ENCODE measurements at regions not wholly inside any gene's neighbourhood (a gene's known extent, or its start where the extent isn't known, plus 50 kb on each side); places are given as distances from the start of the nearest gene placed in this dataset.

DNA sequence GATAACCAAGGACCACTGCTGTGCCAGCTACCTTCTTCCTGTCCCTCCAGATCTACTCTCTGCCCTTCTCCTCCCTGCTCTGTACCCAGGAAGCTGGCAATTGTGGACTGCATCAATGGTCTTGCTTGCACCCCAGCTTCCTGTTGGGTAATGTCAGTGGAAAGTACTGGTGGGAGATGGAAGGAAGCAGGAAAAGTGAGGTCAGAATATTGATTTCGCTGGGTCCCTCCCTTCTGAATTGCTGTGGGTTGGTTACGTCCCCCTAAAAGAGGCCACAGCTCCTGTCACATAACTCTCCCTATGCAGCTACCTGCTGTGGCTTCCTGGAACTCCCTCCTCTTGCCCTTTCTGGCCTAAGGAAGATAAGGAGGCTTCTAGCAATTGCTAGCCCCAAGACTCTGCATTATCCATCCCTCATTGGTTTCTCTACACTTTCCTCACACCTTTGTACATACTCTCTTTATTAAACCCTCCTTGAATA is 81.2 kb downstream of the RASSF10 start:
- no peak for DNase-seq (ENCODE audit: low spot score)
- no peaks in the 10 kb centered on the region for H3K9me3 ChIP-seq (ENCODE audit: low read depth)
- TF ChIP-seq, protein P1, sequence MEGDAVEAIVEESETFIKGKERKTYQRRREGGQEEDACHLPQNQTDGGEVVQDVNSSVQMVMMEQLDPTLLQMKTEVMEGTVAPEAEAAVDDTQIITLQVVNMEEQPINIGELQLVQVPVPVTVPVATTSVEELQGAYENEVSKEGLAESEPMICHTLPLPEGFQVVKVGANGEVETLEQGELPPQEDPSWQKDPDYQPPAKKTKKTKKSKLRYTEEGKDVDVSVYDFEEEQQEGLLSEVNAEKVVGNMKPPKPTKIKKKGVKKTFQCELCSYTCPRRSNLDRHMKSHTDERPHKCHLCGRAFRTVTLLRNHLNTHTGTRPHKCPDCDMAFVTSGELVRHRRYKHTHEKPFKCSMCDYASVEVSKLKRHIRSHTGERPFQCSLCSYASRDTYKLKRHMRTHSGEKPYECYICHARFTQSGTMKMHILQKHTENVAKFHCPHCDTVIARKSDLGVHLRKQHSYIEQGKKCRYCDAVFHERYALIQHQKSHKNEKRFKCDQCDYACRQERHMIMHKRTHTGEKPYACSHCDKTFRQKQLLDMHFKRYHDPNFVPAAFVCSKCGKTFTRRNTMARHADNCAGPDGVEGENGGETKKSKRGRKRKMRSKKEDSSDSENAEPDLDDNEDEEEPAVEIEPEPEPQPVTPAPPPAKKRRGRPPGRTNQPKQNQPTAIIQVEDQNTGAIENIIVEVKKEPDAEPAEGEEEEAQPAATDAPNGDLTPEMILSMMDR (IDR thresholded peaks at IDR 0.05): no peak
- TF ChIP-seq EZH2phosphoT487 (IDR thresholded peaks at IDR 0.05) (no peak), EZH2 (IDR thresholded peaks at IDR 0.05) (no peak)
- H3F3A ChIP-seq (ENCODE audit: low read depth): no peaks in the 10 kb centered on the region
- H3K27ac ChIP-seq: no peak overlapping the region
- Mint-ChIP-seq H3K9me3 (peaks cover 18% of the 10 kb centered on the region), H3K4me3 (no peak overlapping the region), H3K27ac (no peak overlapping the region), H3K36me3 (no peaks in the 10 kb centered on the region), H3K27me3 (ENCODE audit: insufficient read depth, low read depth) (peaks cover 3% of the 10 kb centered on the region), H3K4me1 (peaks cover 10% of the 10 kb centered on the region)
- H3K79me2 ChIP-seq (ENCODE audit: low read depth): no peaks in the 10 kb centered on the region
- H4K20me1 ChIP-seq (ENCODE audit: low read depth): no peaks in the 10 kb centered on the region
- H2AFZ ChIP-seq (replicated peaks): peak overlapping the region; percentile 38
- no peak overlapping the region for H3K4me2 ChIP-seq
- H3K4me3 ChIP-seq: no peak overlapping the region
- no peaks in the 10 kb centered on the region for H3K4me1 ChIP-seq
- no peak overlapping the region for H3K9ac ChIP-seq
- no peaks in the 10 kb centered on the region for H3K36me3 ChIP-seq
- H3K27me3 ChIP-seq: no peaks in the 10 kb centered on the region

DNA sequence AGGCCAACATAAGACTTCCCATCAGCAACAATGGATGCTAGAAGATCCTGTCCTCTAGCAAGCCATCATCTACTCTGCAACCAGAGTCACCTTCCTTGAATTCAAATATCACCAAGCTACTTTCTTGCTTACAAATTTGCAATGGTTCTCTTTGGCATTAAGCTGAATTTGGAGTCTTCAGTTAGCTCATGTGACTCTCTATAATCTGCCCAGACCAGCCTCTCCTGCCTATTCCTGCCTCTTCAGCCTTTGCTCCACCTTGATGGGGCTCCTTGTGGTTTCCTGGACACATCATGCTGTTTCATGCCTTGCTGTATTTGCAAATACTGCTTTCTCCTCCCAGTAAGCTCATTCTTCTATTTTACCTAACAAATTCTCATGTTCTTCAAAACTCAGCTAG is 82.3 kb downstream of the RASSF10 start:
- no peak overlapping the region for H3K27ac Mint-ChIP-seq

DNA sequence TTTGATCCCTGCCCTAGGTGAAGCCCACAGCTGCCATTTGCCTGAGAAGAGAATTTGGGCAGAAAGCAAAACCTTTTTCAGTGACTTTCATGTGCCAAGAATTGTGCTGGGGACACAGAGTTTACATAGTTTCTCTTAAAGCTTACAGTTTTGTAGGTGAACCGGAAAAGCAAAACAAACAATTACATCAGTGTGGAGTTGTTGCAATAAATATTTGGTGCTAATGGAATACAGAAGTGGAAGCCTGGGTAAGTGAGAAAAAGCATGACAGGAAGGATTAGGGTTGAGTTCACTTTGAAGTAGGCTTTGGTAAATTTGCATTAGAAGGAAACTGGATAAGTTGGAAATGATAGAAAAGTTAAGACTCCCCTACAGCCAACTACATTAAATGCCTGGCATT is 82.7 kb downstream of the RASSF10 start:
- no peak overlapping the region for H3K4me3 ChIP-seq
- Mint-ChIP-seq H3K4me1 (peaks cover 10% of the 10 kb centered on the region), H3K27me3 (ENCODE audit: insufficient read depth, low read depth) (peaks cover 3% of the 10 kb centered on the region), H3K36me3 (no peaks in the 10 kb centered on the region), H3K27ac (no peak overlapping the region), H3K9me3 (peaks cover 15% of the 10 kb centered on the region), H3K4me3 (no peak overlapping the region)
- no peak for DNase-seq (ENCODE audit: low spot score)
- no peaks in the 10 kb centered on the region for H3K79me2 ChIP-seq (ENCODE audit: low read depth)
- no peak overlapping the region for H3K4me2 ChIP-seq
- no peaks in the 10 kb centered on the region for H4K20me1 ChIP-seq (ENCODE audit: low read depth)
- no peak for TF ChIP-seq EZH2 (IDR thresholded peaks at IDR 0.05)
- TF ChIP-seq EZH2phosphoT487 (IDR thresholded peaks at IDR 0.05): no peak
- TF ChIP-seq, protein P1 (IDR thresholded peaks at IDR 0.05): no peak
- no peak overlapping the region for H2AFZ ChIP-seq (replicated peaks)
- no peaks in the 10 kb centered on the region for H3K27me3 ChIP-seq
- no peaks in the 10 kb centered on the region for H3K4me1 ChIP-seq
- no peaks in the 10 kb centered on the region for H3K36me3 ChIP-seq
- no peak overlapping the region for H3K27ac ChIP-seq
- no peak overlapping the region for H3K9ac ChIP-seq
- no peaks in the 10 kb centered on the region for H3K9me3 ChIP-seq (ENCODE audit: low read depth)
- H3F3A ChIP-seq (ENCODE audit: low read depth): no peaks in the 10 kb centered on the region

More for the DNA sequence above, 82.3 kb downstream of the RASSF10 start:
- H3K4me2 ChIP-seq: no peak overlapping the region
- no peaks in the 10 kb centered on the region for H3K36me3 Mint-ChIP-seq
- no peak for TF ChIP-seq EZH2 (IDR thresholded peaks at IDR 0.05)
- no peak for TF ChIP-seq EZH2phosphoT487 (IDR thresholded peaks at IDR 0.05)
- TF ChIP-seq, protein P1 (IDR thresholded peaks at IDR 0.05): no peak
- H3K27me3 ChIP-seq: no peaks in the 10 kb centered on the region
- H2AFZ ChIP-seq (replicated peaks): no peak overlapping the region
- H3K36me3 ChIP-seq: no peaks in the 10 kb centered on the region
- H3K4me1 Mint-ChIP-seq: peaks cover 10% of the 10 kb centered on the region
- no peak overlapping the region for H3K4me3 Mint-ChIP-seq
- H3K4me3 ChIP-seq: no peak overlapping the region
- no peaks in the 10 kb centered on the region for H3K79me2 ChIP-seq (ENCODE audit: low read depth)
- no peaks in the 10 kb centered on the region for H4K20me1 ChIP-seq (ENCODE audit: low read depth)
- H3K4me1 ChIP-seq: no peaks in the 10 kb centered on the region
- peaks cover 3% of the 10 kb centered on the region for H3K27me3 Mint-ChIP-seq (ENCODE audit: insufficient read depth, low read depth)
- no peak overlapping the region for H3K9ac ChIP-seq
- H3K9me3 Mint-ChIP-seq: peaks cover 15% of the 10 kb centered on the region
- no peak for DNase-seq (ENCODE audit: low spot score)
- H3K9me3 ChIP-seq (ENCODE audit: low read depth): no peaks in the 10 kb centered on the region
- H3F3A ChIP-seq (ENCODE audit: low read depth): no peaks in the 10 kb centered on the region
- H3K27ac ChIP-seq: no peak overlapping the region
